H1 (cell line): ENCODE measurements at regions not wholly inside any gene's neighbourhood (a gene's known extent, or its start where the extent isn't known, plus 50 kb on each side); places are given as distances from the start of the nearest gene placed in this dataset.

ENCODE experiments used
- CTCF ChIA-PET: fragments of 300-600 bp; sonication (Branson Sonifier 250); formaldehyde crosslinking; loops from one replicate; lab custom pipeline; 2021; ENCODE audit not compliant: partially characterized antibody; lab: Charles Lee
- POLR2A ChIA-PET: fragments of 300-600 bp; sonication (Branson Sonifier 250); formaldehyde crosslinking; loops from one replicate; lab custom pipeline; 2021; ENCODE audit warnings: inconsistent platforms; ENCODE audit not compliant: partially characterized antibody; lab: Charles Lee
- DNase-seq, 2 experiments: peaks; one replicate each; pipeline versions ENCODE4 v3.0.0 to v3.0.0-alpha.2; 2010 to 2022; ENCODE audit warnings: low spot score in 2 of 2, low read depth in 1 of 2, mixed read lengths in 1 of 2
- FAIRE-seq: peaks from 2 replicates; lab custom pipeline; 2011; peaks lifted over from hg19 to GRCh38; lab: Jason Lieb, UNC
- H2AFZ ChIP-seq: 2 replicates; pipeline ENCODE4 v1.8.1; 2012; ENCODE audit warnings: low read length, inconsistent platforms
- H2AK5ac ChIP-seq: 2 replicates; pipeline ENCODE4 v1.6.1; 2013; ENCODE audit warnings: low read depth, low read length
- H2BK120ac ChIP-seq: replicated peaks from 2 replicates; pipeline ENCODE3; 2013; ENCODE audit warnings: low read depth, low read length, inconsistent platforms
- H2BK12ac ChIP-seq: 2 replicates; pipeline ENCODE4 v1.6.1; 2013; ENCODE audit warnings: low read depth, low read length
- H2BK15ac ChIP-seq: 2 replicates; pipeline ENCODE4 v1.6.1; 2013; ENCODE audit warnings: low read length
- H2BK20ac ChIP-seq: 2 replicates; pipeline ENCODE4 v1.6.1; 2013; ENCODE audit warnings: low read length
- H2BK5ac ChIP-seq: 2 replicates; pipeline ENCODE4 v1.6.1; 2013; ENCODE audit warnings: low read depth, low read length
- H3K14ac ChIP-seq: 2 replicates; pipeline ENCODE4 v1.6.1; 2013; ENCODE audit warnings: inconsistent platforms; ENCODE audit not compliant: insufficient read length
- H3K18ac ChIP-seq: 2 replicates; pipeline ENCODE4 v1.6.1; 2013; ENCODE audit warnings: low read length; ENCODE audit errors: extremely low read depth
- H3K23ac ChIP-seq: 2 replicates; pipeline ENCODE4 v1.6.1; 2013; ENCODE audit warnings: inconsistent platforms; ENCODE audit not compliant: insufficient read length
- H3K23me2 ChIP-seq: 2 replicates; pipeline ENCODE4 v1.6.1; 2013; ENCODE audit warnings: low read depth, low read length
- H3K27ac ChIP-seq: 2 replicates; pipeline ENCODE4 v1.6.1; 2011; ENCODE audit warnings: low read depth, low read length, inconsistent platforms
- H3K27me3 ChIP-seq, 4 experiments: replicated peaks in 1 of 4; 1 replicate in 1 of 4; 2 replicates in 3 of 4; pipeline versions ENCODE4 v1.6.1 to v1.8.1; 2011 to 2013; ENCODE audit warnings: low read length in 3 of 4, mild to moderate bottlenecking in 3 of 4, inconsistent platforms in 2 of 4, mixed read lengths in 2 of 4, moderate library complexity in 1 of 4; ENCODE audit not compliant: control insufficient read depth in 3 of 4, insufficient read depth in 3 of 4; ENCODE audit errors: extremely low read depth in 1 of 4
- H3K36me3 ChIP-seq, 4 experiments: 2 replicates each; pipeline versions ENCODE4 v1.6.1 to v1.8.1; 2011 to 2013; ENCODE audit warnings: mild to moderate bottlenecking in 4 of 4, low read length in 3 of 4, moderate library complexity in 2 of 4, control low read depth in 1 of 4, inconsistent platforms in 1 of 4; ENCODE audit not compliant: insufficient read depth in 4 of 4, control insufficient read depth in 2 of 4
- H3K4ac ChIP-seq: replicated peaks from 2 replicates; pipeline ENCODE3; 2013; ENCODE audit warnings: low read length, low read depth, mixed read lengths, inconsistent platforms; ENCODE audit not compliant: insufficient read length
- H3K4me1 ChIP-seq, 4 experiments: replicated peaks in 1 of 4; 1 replicate in 1 of 4; 2 replicates in 3 of 4; pipeline versions ENCODE4 v1.6.1 to v1.8.1; 2011 to 2013; ENCODE audit warnings: low read length in 3 of 4, inconsistent platforms in 2 of 4, mixed read lengths in 1 of 4; ENCODE audit not compliant: insufficient read depth in 4 of 4, control insufficient read depth in 3 of 4
- H3K4me2 ChIP-seq, 2 experiments: 2 replicates each; pipeline versions ENCODE4 v1.6.1 to v1.8.1; 2011 to 2013; ENCODE audit warnings: low read depth in 2 of 2, low read length in 2 of 2, control low read depth in 1 of 2, inconsistent platforms in 1 of 2, mild to moderate bottlenecking in 1 of 2; ENCODE audit not compliant: insufficient read depth in 1 of 2
- H3K4me3 ChIP-seq, 4 experiments: fragments of 200-600, 300-600 bp in 1 of 4; sonication (generic), shearing (Covaris generic), sonication (Bioruptor Twin) in 1 of 4; 2 replicates each; pipeline versions ENCODE4 v1.5.1 to v1.8.1; 2011 to 2016; ENCODE audit warnings: low read length in 4 of 4, low read depth in 3 of 4, control low read depth in 2 of 4, inconsistent platforms in 2 of 4, mild to moderate bottlenecking in 2 of 4, mixed read lengths in 1 of 4, moderate library complexity in 1 of 4; ENCODE audit not compliant: insufficient read depth in 2 of 4; ENCODE audit errors: extremely low read depth in 1 of 4
- H3K56ac ChIP-seq: replicated peaks from 2 replicates; pipeline ENCODE3; 2013; ENCODE audit warnings: low read depth, mild to moderate bottlenecking, mixed read lengths, low read length, inconsistent platforms; ENCODE audit not compliant: insufficient read length
- H3K79me1 ChIP-seq: 2 replicates; pipeline ENCODE4 v1.6.1; 2013; ENCODE audit warnings: low read depth, low read length, control low read depth
- H3K79me2 ChIP-seq, 2 experiments: 2 replicates each; pipeline versions ENCODE4 v1.6.1 to v1.8.1; 2012 to 2013; ENCODE audit warnings: low read length in 2 of 2, mild to moderate bottlenecking in 2 of 2, inconsistent platforms in 1 of 2; ENCODE audit not compliant: insufficient read depth in 2 of 2, control insufficient read depth in 1 of 2
- H3K9ac ChIP-seq, 4 experiments: replicated peaks in 1 of 4; 1 replicate in 1 of 4; 2 replicates in 3 of 4; pipeline versions ENCODE4 v1.6.1 to v1.8.1; 2011 to 2013; ENCODE audit warnings: low read depth in 3 of 4, low read length in 3 of 4, control low read depth in 2 of 4, mild to moderate bottlenecking in 2 of 4, moderate library complexity in 2 of 4, inconsistent platforms in 1 of 4; ENCODE audit errors: extremely low read depth in 1 of 4
- H3K9me3 ChIP-seq, 2 experiments: 2 replicates each; pipeline versions ENCODE4 v1.6.1 to v1.8.1; 2012 to 2013; ENCODE audit warnings: mild to moderate bottlenecking in 2 of 2, moderate library complexity in 2 of 2, control low read depth in 1 of 2, inconsistent platforms in 1 of 2, low read depth in 1 of 2, low read length in 1 of 2, mixed read lengths in 1 of 2; ENCODE audit not compliant: insufficient read depth in 2 of 2
- H4K20me1 ChIP-seq, 2 experiments: replicated peaks in 1 of 2; 2 replicates each; pipeline versions ENCODE3 to v1.8.1; 2011 to 2013; ENCODE audit warnings: inconsistent platforms in 2 of 2, low read length in 2 of 2, mild to moderate bottlenecking in 1 of 2; ENCODE audit not compliant: insufficient read depth in 2 of 2, control insufficient read depth in 1 of 2
- H4K5ac ChIP-seq: 2 replicates; pipeline ENCODE4 v1.6.1; 2013; ENCODE audit warnings: low read length, low read depth, mixed read lengths, inconsistent platforms; ENCODE audit not compliant: insufficient read length
- H4K8ac ChIP-seq: 2 replicates; pipeline ENCODE4 v1.8.0; 2013; ENCODE audit warnings: mild to moderate bottlenecking, moderate library complexity, low read length, inconsistent platforms; ENCODE audit not compliant: insufficient read depth; ENCODE audit errors: extremely low read depth
- H4K91ac ChIP-seq: replicated peaks from 2 replicates; pipeline ENCODE3; 2013; ENCODE audit warnings: low read length, mixed read lengths, inconsistent platforms; ENCODE audit not compliant: insufficient read length
- EP300 ChIP-seq, 2 experiments: IDR thresholded peaks; 1 replicate in 1 of 2; 2 replicates in 1 of 2; pipeline ENCODE4 v1.6.1; 2011 to 2012; ENCODE audit warnings: low read depth in 2 of 2, low read length in 2 of 2, mild to moderate bottlenecking in 2 of 2, borderline replicate concordance in 1 of 2, inconsistent platforms in 1 of 2, moderate library complexity in 1 of 2
- FOSL1 ChIP-seq: IDR thresholded peaks from 2 replicates; pipeline ENCODE4 v1.6.1; 2011; ENCODE audit warnings: mild to moderate bottlenecking, low read depth, low read length, moderate library complexity; ENCODE audit not compliant: insufficient read depth
- KDM1A ChIP-seq: fragments of 200-600, 300-600 bp; sonication (generic); IDR thresholded peaks from 2 replicates; pipeline ENCODE4 v1.7.1; 2016; ENCODE audit warnings: mild to moderate bottlenecking, low read length, borderline replicate concordance
- POLR2AphosphoS5 ChIP-seq: IDR thresholded peaks from 2 replicates; pipeline ENCODE4 v1.6.1; 2011; ENCODE audit warnings: low read depth, low read length
- SP1 ChIP-seq: IDR thresholded peaks from 2 replicates; pipeline ENCODE4 v1.6.1; 2011; ENCODE audit warnings: low read depth, low read length
- TEAD4 ChIP-seq: IDR thresholded peaks from 2 replicates; pipeline ENCODE4 v1.6.1; 2012; ENCODE audit warnings: low read depth, low read length, inconsistent platforms, mixed read lengths
- WGBS, 2 experiments: shearing (Covaris generic) in 1 of 2; methylation state at CpG; one replicate each; pipeline versions ENCODE4 v1.1.6 to v1.1.7; 2013 to 2015; ENCODE audit warnings: low lambda C conversion rate in 2 of 2, mixed read lengths in 2 of 2, inconsistent platforms in 1 of 2, low coverage in 1 of 2, missing lambda C conversion rate in 1 of 2; ENCODE audit not compliant: insufficient replicate concordance in 2 of 2, insufficient coverage in 1 of 2, insufficient read length in 1 of 2; ENCODE audit errors: extremely low coverage in 1 of 2, missing lambda C conversion rate in 1 of 2; 5-methylcytosine and 5-hydroxymethylcytosine counted together
- TF ChIP-seq, protein P1 (sequence below): IDR thresholded peaks from 2 replicates; pipeline ENCODE4 v1.6.1; 2012; ENCODE audit warnings: low read length, inconsistent platforms
- TF ChIP-seq, protein P2 (sequence below), 3 experiments: IDR thresholded peaks; 1 replicate in 2 of 3; 2 replicates in 1 of 3; pipeline versions ENCODE4 v1.5.1 to v1.6.1; 2011; ENCODE audit warnings: low read length in 3 of 3, mild to moderate bottlenecking in 3 of 3, inconsistent platforms in 2 of 3, low read depth in 1 of 3, moderate library complexity in 1 of 3; ENCODE audit not compliant: insufficient read depth in 1 of 3; ENCODE audit errors: control extremely low read depth in 1 of 3
- TF ChIP-seq, protein P3 (sequence below): IDR thresholded peaks from 2 replicates; pipeline ENCODE4 v1.6.1; 2012; ENCODE audit warnings: inconsistent platforms

- WGBS, 2 experiments: 95% methylated on average over 3 of the region's 3 CpGs; no CpG with 5 or more reads in 1 of the 2 experiments
- Histone ChIP-seq H2BK5ac (no peak overlapping the region), H3K18ac (no peak overlapping the region), H4K20me1 (no peaks in the 10 kb centered on the region), H2BK15ac (no peak overlapping the region), H4K8ac (no peak overlapping the region), H4K91ac (no peak overlapping the region), H3K9ac (no peak overlapping the region), H3K27ac (no peak overlapping the region), H2AFZ (no peak overlapping the region), H3K27me3 (no peaks in the 10 kb centered on the region), H3K23me2 (no peaks in the 10 kb centered on the region), H2AK5ac (no peak overlapping the region), H3K23ac (no peak overlapping the region), H2BK20ac (no peak overlapping the region), H3K4me1 (peaks cover 0 to 2% (median 0%) of the 10 kb centered on the region in 4 experiments; a peak in 2 of 7 replicates), H3K56ac (no peak overlapping the region), H3K9me3 (no peaks in the 10 kb centered on the region), H3K4me2 (no peak overlapping the region), H4K5ac (no peak overlapping the region), H2BK120ac (no peak overlapping the region), H2BK12ac (no peak overlapping the region), H3K79me2 (no peaks in the 10 kb centered on the region), H3K36me3 (no peaks in the 10 kb centered on the region), H3K4ac (no peak overlapping the region), H3K79me1 (no peaks in the 10 kb centered on the region), H3K4me3 (no peak overlapping the region), H3K14ac (no peak overlapping the region)
- POLR2A ChIA-PET: interaction anchor here (1.2 kb wide), 1 partner anchor 12 kb away, joined by 3 read pairs; no protein-coding TSS in a partner anchor
- DNase-seq: no peak
- CTCF ChIA-PET: interaction anchor here (1.3 kb wide), 1 partner anchor 13 kb away, joined by 3 read pairs; no protein-coding TSS in a partner anchor
- no peak for FAIRE-seq
- no peak for TF ChIP-seq TEAD4
- TF ChIP-seq FOSL1: no peak
- TF ChIP-seq, protein P1, sequence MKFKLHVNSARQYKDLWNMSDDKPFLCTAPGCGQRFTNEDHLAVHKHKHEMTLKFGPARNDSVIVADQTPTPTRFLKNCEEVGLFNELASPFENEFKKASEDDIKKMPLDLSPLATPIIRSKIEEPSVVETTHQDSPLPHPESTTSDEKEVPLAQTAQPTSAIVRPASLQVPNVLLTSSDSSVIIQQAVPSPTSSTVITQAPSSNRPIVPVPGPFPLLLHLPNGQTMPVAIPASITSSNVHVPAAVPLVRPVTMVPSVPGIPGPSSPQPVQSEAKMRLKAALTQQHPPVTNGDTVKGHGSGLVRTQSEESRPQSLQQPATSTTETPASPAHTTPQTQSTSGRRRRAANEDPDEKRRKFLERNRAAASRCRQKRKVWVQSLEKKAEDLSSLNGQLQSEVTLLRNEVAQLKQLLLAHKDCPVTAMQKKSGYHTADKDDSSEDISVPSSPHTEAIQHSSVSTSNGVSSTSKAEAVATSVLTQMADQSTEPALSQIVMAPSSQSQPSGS: no peak
- TF ChIP-seq EP300 (IDR thresholded peaks at IDR 0.05; ENCODE audit: borderline replicate concordance in 1 of 2, low read depth in 2 of 2, low read length in 2 of 2): no peak
- TF ChIP-seq KDM1A: no peak
- TF ChIP-seq, protein P2, sequence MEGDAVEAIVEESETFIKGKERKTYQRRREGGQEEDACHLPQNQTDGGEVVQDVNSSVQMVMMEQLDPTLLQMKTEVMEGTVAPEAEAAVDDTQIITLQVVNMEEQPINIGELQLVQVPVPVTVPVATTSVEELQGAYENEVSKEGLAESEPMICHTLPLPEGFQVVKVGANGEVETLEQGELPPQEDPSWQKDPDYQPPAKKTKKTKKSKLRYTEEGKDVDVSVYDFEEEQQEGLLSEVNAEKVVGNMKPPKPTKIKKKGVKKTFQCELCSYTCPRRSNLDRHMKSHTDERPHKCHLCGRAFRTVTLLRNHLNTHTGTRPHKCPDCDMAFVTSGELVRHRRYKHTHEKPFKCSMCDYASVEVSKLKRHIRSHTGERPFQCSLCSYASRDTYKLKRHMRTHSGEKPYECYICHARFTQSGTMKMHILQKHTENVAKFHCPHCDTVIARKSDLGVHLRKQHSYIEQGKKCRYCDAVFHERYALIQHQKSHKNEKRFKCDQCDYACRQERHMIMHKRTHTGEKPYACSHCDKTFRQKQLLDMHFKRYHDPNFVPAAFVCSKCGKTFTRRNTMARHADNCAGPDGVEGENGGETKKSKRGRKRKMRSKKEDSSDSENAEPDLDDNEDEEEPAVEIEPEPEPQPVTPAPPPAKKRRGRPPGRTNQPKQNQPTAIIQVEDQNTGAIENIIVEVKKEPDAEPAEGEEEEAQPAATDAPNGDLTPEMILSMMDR (IDR thresholded peaks at IDR 0.05; ENCODE audit: control extremely low read depth in 1 of 3, insufficient read depth in 1 of 3, low read depth in 1 of 3, low read length in 3 of 3): no peak
- TF ChIP-seq SP1: no peak
- no peak for TF ChIP-seq POLR2AphosphoS5
- TF ChIP-seq, protein P3, sequence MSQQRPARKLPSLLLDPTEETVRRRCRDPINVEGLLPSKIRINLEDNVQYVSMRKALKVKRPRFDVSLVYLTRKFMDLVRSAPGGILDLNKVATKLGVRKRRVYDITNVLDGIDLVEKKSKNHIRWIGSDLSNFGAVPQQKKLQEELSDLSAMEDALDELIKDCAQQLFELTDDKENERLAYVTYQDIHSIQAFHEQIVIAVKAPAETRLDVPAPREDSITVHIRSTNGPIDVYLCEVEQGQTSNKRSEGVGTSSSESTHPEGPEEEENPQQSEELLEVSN: no peak
Observed at GRCh38 chr7:25294624-25295023, 66.3 kb upstream of the NPVF start.
